ENCODE measurements at regions not wholly inside any gene's neighbourhood (a gene's known extent, or its start where the extent isn't known, plus 50 kb on each side); places are given as distances from the start of the nearest gene placed in this dataset.

DNA sequence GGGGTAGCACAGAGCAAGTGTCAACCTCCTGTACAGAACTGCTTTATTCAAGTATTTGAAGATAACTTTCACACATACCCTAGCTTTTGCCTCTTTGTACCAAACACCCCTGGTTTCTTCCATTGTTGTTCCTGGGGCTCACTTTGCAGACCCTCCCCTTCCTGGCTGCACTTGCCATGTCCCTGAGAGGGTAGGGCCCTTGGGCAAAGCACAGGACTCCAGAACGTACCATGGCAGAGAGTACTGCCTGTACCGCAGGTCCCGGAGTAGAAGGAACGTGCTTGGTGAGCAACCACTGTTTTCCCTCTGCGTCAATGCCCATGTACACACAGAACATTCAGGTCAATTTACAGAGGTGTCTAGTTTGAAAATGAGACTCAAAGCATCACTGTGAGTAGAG lies 290.4 kb downstream of the EN1 start:
- Histone ChIP-seq H3K4me3 (no peak overlapping the region), H3K27ac (replicated peaks in 1 of 4) (no peak overlapping the region), H3K36me3 (no peaks in the 10 kb centered on the region), H3K27me3 (peaks cover 0 to 6% (median 0%) of the 10 kb centered on the region in 4 donors), H3K4me1 (no peaks in the 10 kb centered on the region), H3K9me3 (no peaks in the 10 kb centered on the region)
- intact Hi-C loops (cut with DNase I), result no loop called here
- DNase-seq (ENCODE audit: extremely low spot score), result no peak
- TF ChIP-seq, protein P1, sequence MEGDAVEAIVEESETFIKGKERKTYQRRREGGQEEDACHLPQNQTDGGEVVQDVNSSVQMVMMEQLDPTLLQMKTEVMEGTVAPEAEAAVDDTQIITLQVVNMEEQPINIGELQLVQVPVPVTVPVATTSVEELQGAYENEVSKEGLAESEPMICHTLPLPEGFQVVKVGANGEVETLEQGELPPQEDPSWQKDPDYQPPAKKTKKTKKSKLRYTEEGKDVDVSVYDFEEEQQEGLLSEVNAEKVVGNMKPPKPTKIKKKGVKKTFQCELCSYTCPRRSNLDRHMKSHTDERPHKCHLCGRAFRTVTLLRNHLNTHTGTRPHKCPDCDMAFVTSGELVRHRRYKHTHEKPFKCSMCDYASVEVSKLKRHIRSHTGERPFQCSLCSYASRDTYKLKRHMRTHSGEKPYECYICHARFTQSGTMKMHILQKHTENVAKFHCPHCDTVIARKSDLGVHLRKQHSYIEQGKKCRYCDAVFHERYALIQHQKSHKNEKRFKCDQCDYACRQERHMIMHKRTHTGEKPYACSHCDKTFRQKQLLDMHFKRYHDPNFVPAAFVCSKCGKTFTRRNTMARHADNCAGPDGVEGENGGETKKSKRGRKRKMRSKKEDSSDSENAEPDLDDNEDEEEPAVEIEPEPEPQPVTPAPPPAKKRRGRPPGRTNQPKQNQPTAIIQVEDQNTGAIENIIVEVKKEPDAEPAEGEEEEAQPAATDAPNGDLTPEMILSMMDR (IDR thresholded peaks at IDR 0.05), result no peak
- TF ChIP-seq EP300 (IDR thresholded peaks at IDR 0.05), result no peak
- whole genome bisulfite sequencing, result 87% methylated on average over 5 of the region's 5 CpGs

DNA sequence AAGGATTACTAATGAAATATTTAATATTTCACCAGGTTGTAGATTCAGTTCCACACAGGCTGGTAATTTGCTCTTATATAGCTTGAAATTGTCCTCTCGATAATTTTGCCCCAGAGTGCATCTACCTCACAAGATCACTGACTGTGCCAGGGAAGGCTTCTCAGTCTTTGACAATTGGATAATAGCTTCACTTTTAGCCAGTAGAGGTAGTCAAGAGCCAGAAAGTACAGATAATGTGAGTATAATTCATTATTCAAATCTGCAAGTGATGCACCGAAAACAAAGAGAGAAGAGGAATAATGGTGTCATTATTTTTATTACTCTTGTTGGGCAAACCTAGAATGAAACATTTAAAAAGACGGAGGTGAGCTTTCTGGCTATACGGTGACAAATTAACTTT lies 292.8 kb downstream of the EN1 start:
- Histone ChIP-seq H3K27me3 (peaks cover 0 to 4% (median 0%) of the 10 kb centered on the region in 4 donors), H3K4me1 (no peaks in the 10 kb centered on the region), H3K36me3 (no peaks in the 10 kb centered on the region), H3K9me3 (no peaks in the 10 kb centered on the region), H3K27ac (replicated peaks in 1 of 4) (no peak overlapping the region), H3K4me3 (no peak overlapping the region)
- 86% methylated on average over 4 of the region's 4 CpGs for WGBS
- DNase-seq (ENCODE audit: extremely low spot score), result no peak
- TF ChIP-seq POLR2AphosphoS5 (IDR thresholded peaks at IDR 0.05) (no peak), EP300 (IDR thresholded peaks at IDR 0.05) (no peak), POLR2A (IDR thresholded peaks at IDR 0.05; ENCODE audit: low read depth) (no peak)
- TF ChIP-seq, protein P1 (IDR thresholded peaks at IDR 0.05), result no peak
- intact Hi-C loops (cut with DNase I), result no loop called here

- 50% methylated on average over 1 of the region's 1 CpG for WGBS
- Histone ChIP-seq H3K27ac (replicated peaks in 1 of 4) (no peak overlapping the region), H3K36me3 (no peaks in the 10 kb centered on the region), H3K9me3 (no peaks in the 10 kb centered on the region), H3K4me3 (no peak overlapping the region), H3K27me3 (peaks cover 0 to 4% (median 0%) of the 10 kb centered on the region in 4 donors), H3K4me1 (no peaks in the 10 kb centered on the region)
- TF ChIP-seq, protein P1 (IDR thresholded peaks at IDR 0.05), result no peak
- TF ChIP-seq POLR2A (IDR thresholded peaks at IDR 0.05; ENCODE audit: low read depth), result no peak
- TF ChIP-seq POLR2AphosphoS5 (IDR thresholded peaks at IDR 0.05), result no peak
- TF ChIP-seq EP300 (IDR thresholded peaks at IDR 0.05), result no peak
- no peak for DNase-seq (ENCODE audit: extremely low spot score)
- intact Hi-C loops (cut with DNase I), result no loop called here
Measured at GRCh38 chr2:118549503-118549902, 297.9 kb downstream of the EN1 start.

DNA sequence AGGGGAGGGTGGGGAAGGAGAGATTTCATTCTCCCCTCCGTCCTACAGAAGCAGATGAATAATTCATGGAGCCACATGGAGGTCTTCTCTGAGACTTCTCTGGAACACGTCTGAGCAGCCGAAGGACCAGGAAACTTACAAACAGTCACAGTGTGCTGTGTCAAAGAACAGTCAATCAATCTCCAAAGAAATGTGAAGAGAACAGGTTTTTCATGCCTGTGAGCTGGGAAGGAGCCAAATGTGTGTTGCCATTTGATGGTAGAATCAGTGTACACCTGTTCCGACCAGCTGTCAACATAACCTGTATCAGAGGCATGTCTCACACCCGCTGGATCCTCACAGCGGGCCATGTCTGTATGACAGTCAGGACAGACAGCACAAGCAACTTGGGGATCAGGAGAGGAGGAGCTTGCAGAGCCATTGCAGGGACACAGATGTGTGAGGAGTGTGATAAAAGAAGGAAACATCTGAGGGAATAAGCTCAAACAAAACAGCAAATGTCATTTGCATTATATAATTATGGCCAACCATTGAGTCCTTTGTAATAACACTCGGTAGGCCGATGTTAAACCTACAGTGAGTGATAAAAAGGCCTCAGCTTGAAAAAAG lies 298.5 kb downstream of the EN1 start:
- no peaks in the 10 kb centered on the region for H3K9me3 ChIP-seq
- intact Hi-C loops (cut with DNase I), result no loop called here
- no peak for DNase-seq (ENCODE audit: extremely low spot score)
- H3K36me3 ChIP-seq, result no peaks in the 10 kb centered on the region
- no peak overlapping the region for H3K27ac ChIP-seq (replicated peaks in 1 of 4)
- H3K4me3 ChIP-seq, result no peak overlapping the region
- 65% methylated on average over 8 of the region's 8 CpGs for WGBS
- H3K4me1 ChIP-seq, result no peaks in the 10 kb centered on the region
- TF ChIP-seq EP300 (IDR thresholded peaks at IDR 0.05) (no peak), POLR2AphosphoS5 (IDR thresholded peaks at IDR 0.05) (no peak), POLR2A (IDR thresholded peaks at IDR 0.05; ENCODE audit: low read depth) (no peak)
- TF ChIP-seq, protein P1 (IDR thresholded peaks at IDR 0.05), result no peak
- peaks cover 0 to 4% (median 0%) of the 10 kb centered on the region in 4 donors for H3K27me3 ChIP-seq

GRCh38 chr2:118539290-118539689 lies 308.2 kb downstream of the EN1 start:
- Histone ChIP-seq H3K27me3 (peaks cover 0 to 6% (median 0%) of the 10 kb centered on the region in 4 donors), H3K4me1 (no peaks in the 10 kb centered on the region), H3K27ac (replicated peaks in 1 of 4) (no peak overlapping the region), H3K9me3 (no peaks in the 10 kb centered on the region), H3K36me3 (no peaks in the 10 kb centered on the region), H3K4me3 (no peak overlapping the region)
- 52% methylated on average over 7 of the region's 7 CpGs for WGBS
- peak; percentile 75 for DNase-seq (ENCODE audit: extremely low spot score)
- TF ChIP-seq POLR2AphosphoS5 (IDR thresholded peaks at IDR 0.05), result no peak
- TF ChIP-seq EP300 (IDR thresholded peaks at IDR 0.05), result no peak
- TF ChIP-seq POLR2A (IDR thresholded peaks at IDR 0.05; ENCODE audit: low read depth), result no peak
- TF ChIP-seq, protein P1 (IDR thresholded peaks at IDR 0.05), result peak in 1 of 3 experiments; percentile 22
- intact Hi-C loops (cut with DNase I), result no loop called here

All from esophagus muscularis mucosa (tissue), 4 donors.